WTC11 (cell line): ENCODE measurements at regions not wholly inside any gene's neighbourhood (a gene's known extent, or its start where the extent isn't known, plus 50 kb on each side); places are given as distances from the start of the nearest gene placed in this dataset.

Experiments used
- ZNF317 ChIP-seq: sonication (generic); formaldehyde crosslinking; IDR thresholded peaks from 2 replicates; pipeline ENCODE4 v1.8.1; 2023; ENCODE audit warnings: low read depth, mild to moderate bottlenecking, moderate library complexity, missing genetic modification reagents, borderline replicate concordance
- TF ChIP-seq, protein P1 (sequence below): fragments of 200-600 bp; IDR thresholded peaks from 2 replicates; pipeline ENCODE4 v1.8.0; 2022; ENCODE audit warnings: antibody characterized with exemption
- TF ChIP-seq, protein P2 (sequence below): sonication (generic); formaldehyde crosslinking; IDR thresholded peaks from 2 replicates; pipeline ENCODE4 v1.8.1; 2023; ENCODE audit warnings: mild to moderate bottlenecking, missing genetic modification reagents, moderate library complexity
- TF ChIP-seq, protein P3 (sequence below): sonication (generic); formaldehyde crosslinking; IDR thresholded peaks from 2 replicates; pipeline ENCODE4 v1.8.0; 2022; ENCODE audit warnings: mild to moderate bottlenecking, missing genetic modification reagents
- TF ChIP-seq, protein P4 (sequence below): sonication (generic); formaldehyde crosslinking; IDR thresholded peaks from 2 replicates; pipeline ENCODE4 v1.8.0; 2022; ENCODE audit warnings: mild to moderate bottlenecking, missing genetic modification reagents
- TF ChIP-seq, protein P5 (sequence below): sonication (generic); formaldehyde crosslinking; IDR thresholded peaks from 2 replicates; pipeline ENCODE4 v1.8.0; 2022; ENCODE audit warnings: mild to moderate bottlenecking, missing genetic modification reagents

DNA sequence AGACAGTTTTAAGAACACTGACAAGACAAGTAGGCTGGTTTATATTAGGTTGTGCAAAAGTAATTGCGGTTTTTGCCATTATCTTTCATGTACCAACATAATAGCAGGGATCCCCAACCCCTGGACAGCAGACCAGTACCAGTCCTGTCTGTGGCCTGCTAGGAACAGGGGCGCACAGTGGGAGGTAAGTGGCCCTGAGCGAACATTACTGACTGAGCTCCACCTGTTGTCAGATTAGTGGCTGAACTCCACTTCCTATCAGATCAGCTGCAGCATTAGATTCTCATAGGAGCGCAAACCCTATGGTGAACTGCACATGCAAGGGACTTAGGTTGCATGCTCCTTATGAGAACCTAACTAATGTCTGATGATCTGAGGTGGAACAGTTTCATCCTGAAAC is 921.9 kb downstream of the CCDC85A start:
- TF ChIP-seq, protein P1, sequence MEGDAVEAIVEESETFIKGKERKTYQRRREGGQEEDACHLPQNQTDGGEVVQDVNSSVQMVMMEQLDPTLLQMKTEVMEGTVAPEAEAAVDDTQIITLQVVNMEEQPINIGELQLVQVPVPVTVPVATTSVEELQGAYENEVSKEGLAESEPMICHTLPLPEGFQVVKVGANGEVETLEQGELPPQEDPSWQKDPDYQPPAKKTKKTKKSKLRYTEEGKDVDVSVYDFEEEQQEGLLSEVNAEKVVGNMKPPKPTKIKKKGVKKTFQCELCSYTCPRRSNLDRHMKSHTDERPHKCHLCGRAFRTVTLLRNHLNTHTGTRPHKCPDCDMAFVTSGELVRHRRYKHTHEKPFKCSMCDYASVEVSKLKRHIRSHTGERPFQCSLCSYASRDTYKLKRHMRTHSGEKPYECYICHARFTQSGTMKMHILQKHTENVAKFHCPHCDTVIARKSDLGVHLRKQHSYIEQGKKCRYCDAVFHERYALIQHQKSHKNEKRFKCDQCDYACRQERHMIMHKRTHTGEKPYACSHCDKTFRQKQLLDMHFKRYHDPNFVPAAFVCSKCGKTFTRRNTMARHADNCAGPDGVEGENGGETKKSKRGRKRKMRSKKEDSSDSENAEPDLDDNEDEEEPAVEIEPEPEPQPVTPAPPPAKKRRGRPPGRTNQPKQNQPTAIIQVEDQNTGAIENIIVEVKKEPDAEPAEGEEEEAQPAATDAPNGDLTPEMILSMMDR = no peak
- TF ChIP-seq, protein P2, sequence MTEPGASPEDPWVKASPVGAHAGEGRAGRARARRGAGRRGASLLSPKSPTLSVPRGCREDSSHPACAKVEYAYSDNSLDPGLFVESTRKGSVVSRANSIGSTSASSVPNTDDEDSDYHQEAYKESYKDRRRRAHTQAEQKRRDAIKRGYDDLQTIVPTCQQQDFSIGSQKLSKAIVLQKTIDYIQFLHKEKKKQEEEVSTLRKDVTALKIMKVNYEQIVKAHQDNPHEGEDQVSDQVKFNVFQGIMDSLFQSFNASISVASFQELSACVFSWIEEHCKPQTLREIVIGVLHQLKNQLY (CRISPR knock-in tag) = no peak
- TF ChIP-seq, protein P3, sequence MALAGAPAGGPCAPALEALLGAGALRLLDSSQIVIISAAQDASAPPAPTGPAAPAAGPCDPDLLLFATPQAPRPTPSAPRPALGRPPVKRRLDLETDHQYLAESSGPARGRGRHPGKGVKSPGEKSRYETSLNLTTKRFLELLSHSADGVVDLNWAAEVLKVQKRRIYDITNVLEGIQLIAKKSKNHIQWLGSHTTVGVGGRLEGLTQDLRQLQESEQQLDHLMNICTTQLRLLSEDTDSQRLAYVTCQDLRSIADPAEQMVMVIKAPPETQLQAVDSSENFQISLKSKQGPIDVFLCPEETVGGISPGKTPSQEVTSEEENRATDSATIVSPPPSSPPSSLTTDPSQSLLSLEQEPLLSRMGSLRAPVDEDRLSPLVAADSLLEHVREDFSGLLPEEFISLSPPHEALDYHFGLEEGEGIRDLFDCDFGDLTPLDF (CRISPR knock-in tag) = no peak
- TF ChIP-seq, protein P4, sequence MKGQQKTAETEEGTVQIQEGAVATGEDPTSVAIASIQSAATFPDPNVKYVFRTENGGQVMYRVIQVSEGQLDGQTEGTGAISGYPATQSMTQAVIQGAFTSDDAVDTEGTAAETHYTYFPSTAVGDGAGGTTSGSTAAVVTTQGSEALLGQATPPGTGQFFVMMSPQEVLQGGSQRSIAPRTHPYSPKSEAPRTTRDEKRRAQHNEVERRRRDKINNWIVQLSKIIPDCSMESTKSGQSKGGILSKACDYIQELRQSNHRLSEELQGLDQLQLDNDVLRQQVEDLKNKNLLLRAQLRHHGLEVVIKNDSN (CRISPR knock-in tag) = no peak
- no peak for TF ChIP-seq ZNF317 (CRISPR knock-in tag)
- TF ChIP-seq, protein P5, sequence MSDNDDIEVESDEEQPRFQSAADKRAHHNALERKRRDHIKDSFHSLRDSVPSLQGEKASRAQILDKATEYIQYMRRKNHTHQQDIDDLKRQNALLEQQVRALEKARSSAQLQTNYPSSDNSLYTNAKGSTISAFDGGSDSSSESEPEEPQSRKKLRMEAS (CRISPR knock-in tag) = no peak
